DMS114 treated with DMSO at 0.1 percent for 48 hours (cell line): ENCODE measurements at regions not wholly inside any gene's neighbourhood (a gene's known extent, or its start where the extent isn't known, plus 50 kb on each side); places are given as distances from the start of the nearest gene placed in this dataset.

ENCODE experiments used
- DNase-seq: peaks from one replicate; lab custom pipeline; 2025; ENCODE audit not compliant: unreplicated experiment; lab: John Stamatoyannopoulos, UW

GRCh38 chr3:154486949-154487348, 57.0 kb upstream of the GPR149 start:
- DNase-seq: no peak

DNA sequence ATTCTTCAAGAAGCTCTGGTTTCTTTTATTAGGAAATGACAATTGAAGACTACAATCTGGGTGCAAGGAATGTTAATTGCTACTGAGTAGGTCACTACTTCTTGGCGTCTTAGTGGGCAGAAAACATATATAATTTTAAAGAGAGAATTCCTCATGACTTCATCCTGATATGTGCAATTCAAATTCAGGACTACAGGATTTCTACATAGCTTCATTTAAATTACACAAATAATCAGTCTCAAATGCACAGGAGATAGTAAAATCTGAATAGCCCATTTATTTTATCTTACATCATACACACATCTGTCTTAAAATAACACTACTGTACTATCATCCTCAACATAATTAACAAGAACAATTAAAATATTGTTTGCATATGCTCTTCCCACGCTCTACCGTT, 52.5 kb upstream of the GPR149 start:
- no peak for DNase-seq

- DNase-seq: no peak
Observed at GRCh38 chr3:154480033-154480432, 50.0 kb upstream of the GPR149 start.
